AML-193 (cell line): ENCODE measurements at regions not wholly inside any gene's neighbourhood (a gene's known extent, or its start where the extent isn't known, plus 50 kb on each side); places are given as distances from the start of the nearest gene placed in this dataset.
"Not testable (repeated sequence)": the region's sequence is repeated elsewhere in the genome, so short reads cannot be mapped to it uniquely, and the experiment has no call there.

Source experiments
- DNase-seq, 2 experiments: peaks; one replicate each; lab custom pipeline; 2025; lab: John Stamatoyannopoulos, UW

DNA sequence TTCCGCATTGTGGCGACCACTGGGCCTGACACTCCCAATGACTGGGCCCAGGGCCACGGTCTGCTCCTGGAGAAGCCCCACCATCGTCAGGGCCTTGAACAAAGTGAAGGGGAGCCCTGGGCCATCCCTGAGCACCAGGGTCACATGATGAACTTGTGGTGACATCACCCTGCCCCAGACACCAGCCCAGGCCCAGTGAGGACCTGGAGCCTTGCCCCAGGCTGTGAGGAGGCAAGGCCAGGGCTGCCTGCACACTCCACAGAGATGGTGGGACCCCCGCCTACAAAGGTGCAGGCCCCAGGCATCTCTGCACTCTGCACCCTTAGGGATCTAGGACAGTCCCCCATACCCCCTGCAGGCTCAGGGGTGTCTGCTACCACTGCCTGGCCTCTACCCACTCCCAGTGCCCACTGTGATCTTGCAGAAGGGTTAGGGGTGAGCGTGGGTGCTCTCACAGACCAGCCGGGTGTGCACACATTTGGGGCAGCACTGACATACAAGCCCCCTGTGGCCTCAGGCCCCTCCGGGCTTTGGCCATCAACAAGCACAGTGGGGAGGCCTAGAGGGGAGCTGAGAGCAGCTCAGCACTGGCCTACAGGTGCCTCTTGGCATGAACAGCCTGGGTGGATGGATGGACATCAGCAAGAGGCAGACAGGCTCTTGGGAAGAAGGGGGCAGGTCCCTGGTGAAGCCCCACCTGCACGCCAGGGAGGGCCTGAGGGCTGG lies 624.0 kb upstream of the LRRTM4 start:
- no peak for DNase-seq

- DNase-seq: no peak
These were observed 625.3 kb upstream of the LRRTM4 start for GRCh38 chr2:78147466-78147865.

GRCh38 chr2:78154586-78154985 lies 632.4 kb upstream of the LRRTM4 start:
- no peak for DNase-seq

GRCh38 chr2:78162202-78162601 lies 640.0 kb upstream of the LRRTM4 start:
- DNase-seq: no peak

GRCh38 chr2:78172157-78172556 lies 650.0 kb upstream of the LRRTM4 start:
- not testable (repeated sequence) for DNase-seq

DNA sequence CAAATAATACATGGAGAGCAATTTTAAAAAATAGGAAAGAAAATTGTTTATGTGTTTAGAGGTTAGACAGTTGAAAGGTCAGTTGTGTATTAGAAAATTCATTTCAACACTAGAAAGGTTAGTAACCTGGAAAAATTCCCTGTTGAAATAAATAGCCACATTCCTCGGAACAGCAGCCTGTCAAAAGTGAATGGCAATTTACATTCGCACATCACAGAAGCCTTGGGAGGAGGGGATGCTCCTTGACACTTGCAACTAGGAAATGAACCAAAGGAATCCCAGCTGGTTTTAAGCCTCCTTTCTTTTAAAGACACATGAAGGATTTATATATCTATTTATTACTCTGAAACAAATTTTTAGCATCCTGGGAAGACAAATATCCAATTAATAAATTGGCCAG lies 653.5 kb upstream of the LRRTM4 start:
- DNase-seq: no peak

DNA sequence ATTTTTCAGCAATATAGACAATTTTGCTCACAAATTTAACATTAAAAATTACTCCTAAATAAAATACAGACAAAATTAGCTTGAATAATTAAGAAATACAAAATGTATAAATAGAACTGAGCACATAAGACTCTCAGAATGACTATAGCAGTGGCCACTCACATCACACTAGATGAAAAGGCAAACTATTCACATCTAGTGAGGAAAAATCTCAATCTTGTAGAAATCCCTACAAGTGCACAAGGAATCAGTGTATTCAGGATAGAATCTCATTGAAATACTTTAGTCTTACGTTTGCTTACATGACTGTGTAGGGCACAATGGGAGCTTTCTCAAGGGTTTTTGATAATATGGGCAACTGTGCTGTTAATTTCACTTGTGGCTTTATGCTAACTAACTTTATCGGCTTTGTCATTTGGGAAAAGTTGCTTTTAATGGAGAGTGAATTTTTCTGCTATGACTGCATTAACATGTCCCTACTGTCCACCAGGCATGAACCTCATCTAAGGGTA lies 678.9 kb upstream of the LRRTM4 start:
- DNase-seq: no peak

GRCh38 chr2:78202366-78202765 lies 680.2 kb upstream of the LRRTM4 start:
- DNase-seq: no peak

DNA sequence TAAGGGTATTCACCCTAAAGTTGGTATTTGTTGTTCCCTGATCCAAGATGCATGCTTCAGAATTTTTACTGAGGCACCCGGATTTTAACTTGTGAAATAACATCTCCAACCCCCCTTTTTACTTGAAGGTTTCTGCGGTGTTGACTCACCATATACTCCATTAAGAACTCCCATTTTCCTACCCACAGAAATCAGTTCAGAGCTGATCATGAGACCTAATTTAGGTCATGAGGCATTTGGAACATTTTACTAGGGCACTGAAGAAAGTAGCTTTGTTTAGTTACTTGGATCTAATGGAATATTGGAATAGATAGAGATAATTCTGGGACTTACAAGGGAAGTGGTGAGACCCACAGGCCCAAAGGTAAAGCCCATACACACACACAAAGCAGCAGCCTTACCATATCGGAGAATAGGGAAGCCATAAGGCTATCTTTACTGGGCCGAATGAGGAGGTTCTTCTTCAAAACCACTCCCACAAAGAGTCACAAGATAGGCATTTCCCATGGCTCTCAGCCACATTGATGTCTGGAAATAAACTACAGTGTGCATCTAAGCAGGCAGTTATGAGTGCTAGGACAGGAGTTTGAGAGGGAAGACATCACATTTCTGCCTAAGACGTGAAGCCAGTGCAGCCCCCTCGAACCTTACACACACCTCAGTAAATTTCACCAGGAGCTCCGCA lies 681.0 kb upstream of the LRRTM4 start:
- no peak for DNase-seq

GRCh38 chr2:78218066-78218465 lies 695.9 kb upstream of the LRRTM4 start:
- no peak for DNase-seq

GRCh38 chr2:78237704-78238103 lies 715.5 kb upstream of the LRRTM4 start:
- DNase-seq: no peak

DNA sequence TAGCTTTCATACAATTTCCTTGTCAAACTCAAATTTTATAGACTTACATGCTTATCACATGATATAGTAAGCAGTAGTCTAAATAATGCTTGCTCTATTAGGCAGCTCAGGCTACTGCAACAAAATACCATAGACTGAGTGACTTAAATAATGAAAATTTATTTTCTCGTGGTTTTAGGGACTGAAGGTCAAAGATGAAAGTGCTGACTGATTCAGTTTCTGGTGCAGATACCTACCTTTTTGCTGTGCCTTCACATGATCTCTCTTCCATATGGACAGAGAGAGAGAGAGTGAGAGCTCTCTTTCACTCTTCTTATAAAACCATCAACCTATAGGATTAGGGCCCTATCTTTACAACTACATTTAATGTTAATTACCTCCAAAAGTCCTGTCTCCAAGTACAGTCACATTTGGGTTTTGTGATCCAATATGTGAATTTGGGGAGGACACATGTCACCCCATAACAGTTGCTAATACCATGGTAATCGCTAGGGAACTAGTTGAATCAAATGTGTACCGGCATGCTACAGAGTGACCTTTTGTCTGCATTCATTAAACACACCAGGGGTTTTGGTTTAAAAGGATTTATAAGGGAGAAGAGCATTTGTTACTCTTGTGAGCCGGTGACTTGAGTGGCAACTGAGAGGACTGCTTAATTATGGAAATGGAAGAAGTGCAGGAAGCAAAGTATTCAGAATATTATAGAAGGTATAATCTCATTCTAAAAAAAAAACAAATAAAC lies 723.4 kb upstream of the LRRTM4 start:
- DNase-seq: no peak

- no peak for DNase-seq
These were observed 729.5 kb upstream of the LRRTM4 start for GRCh38 chr2:78251708-78252107.

DNA sequence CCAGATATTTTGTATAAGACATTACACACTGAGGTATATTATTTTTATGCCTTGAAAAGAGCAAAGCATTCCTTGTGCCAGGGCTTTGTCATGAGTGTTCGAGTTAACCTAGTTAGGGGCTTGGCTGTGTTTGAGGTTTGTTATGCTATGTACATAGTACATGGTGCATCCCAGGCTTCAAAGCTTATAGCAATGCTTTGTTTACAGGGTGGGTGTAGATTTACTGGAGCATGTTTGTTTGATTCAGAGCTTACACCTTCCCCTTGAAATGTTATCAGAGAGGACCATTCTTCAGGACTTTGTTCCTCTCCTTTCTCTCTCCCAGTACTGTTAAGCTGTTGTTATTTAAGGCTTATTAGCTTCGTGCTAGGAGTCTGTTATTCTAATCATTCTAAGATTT lies 738.7 kb upstream of the LRRTM4 start:
- no peak for DNase-seq

GRCh38 chr2:78261454-78261853 lies 739.3 kb upstream of the LRRTM4 start:
- no peak for DNase-seq

- not testable (repeated sequence) for DNase-seq
These were observed 739.9 kb upstream of the LRRTM4 start for GRCh38 chr2:78262089-78262488.

DNA sequence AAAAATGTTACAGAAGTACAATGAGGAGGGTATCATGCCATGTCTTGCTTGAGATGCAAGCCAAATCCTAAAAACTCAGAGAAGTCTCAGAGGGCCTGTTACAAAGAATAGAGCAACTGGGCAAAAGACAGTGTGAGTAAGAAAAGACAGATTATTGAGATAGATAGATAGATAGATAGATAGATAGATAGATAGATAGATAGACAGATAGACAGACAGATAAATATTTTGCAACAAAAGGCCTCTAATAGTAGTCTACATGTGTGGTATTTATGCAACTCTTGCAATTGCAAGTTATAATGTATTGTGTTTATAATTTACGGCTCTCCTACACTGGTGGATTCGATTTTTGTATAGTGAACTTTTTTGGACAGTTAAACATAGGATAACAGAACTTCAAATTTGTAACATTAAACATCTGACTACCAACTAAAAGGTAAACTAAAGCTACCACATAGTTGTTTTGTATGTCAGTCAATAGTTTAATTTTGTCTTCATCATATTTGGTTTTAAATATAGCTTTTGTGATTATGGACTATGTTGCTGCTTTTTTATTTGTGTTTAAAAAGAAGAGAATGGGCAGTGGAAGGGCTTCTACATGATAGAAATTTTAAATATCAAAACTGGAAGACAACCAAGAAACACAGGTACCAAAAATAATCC lies 740.7 kb upstream of the LRRTM4 start:
- DNase-seq: no peak

DNA sequence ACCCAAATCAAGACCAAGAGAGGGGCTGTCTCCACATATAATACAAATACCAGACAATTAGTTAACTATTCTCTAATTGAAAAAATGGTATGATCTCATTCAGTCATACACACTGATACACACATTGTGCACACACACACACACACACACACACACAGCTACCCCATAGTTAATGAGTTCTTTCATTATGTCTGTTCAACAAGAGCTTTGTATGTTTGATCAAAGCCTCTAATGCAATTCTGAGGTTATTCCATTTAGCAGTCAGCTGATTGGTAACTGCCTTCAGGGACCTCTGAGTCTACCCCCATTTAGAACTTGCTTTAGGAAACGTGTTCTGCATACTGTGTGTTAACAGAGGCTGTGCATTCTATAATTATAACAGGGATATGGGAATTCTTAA lies 741.4 kb upstream of the LRRTM4 start:
- no peak for DNase-seq

GRCh38 chr2:78264130-78264529 lies 742.0 kb upstream of the LRRTM4 start:
- DNase-seq: no peak

- no peak for DNase-seq
These were observed 744.3 kb upstream of the REG3G start for GRCh38 chr2:78281164-78281563.

GRCh38 chr2:78290581-78291214 lies 734.8 kb upstream of the REG3G start:
- DNase-seq: no peak

DNA sequence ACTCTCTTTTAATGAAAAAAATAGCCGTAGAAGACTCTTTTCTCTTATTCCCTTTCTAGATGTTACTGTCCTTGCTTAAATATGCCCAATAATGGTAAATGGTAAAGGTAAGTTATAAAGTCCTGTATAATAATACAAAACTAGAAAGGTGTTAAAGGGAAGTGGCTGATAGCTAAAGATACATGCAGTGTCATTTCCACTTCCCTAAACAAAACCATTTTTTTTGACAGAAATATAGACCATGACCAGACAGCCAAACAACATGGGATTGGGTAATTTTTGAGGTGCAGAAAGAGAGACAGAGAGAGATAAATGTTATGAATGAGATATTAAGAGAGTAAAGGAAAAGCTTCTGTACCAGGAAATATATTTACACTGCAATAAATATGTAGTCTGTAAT lies 731.7 kb upstream of the REG3G start:
- DNase-seq: no peak
